CD14-positive monocyte (primary cell): ENCODE measurements at regions not wholly inside any gene's neighbourhood (a gene's known extent, or its start where the extent isn't known, plus 50 kb on each side); places are given as distances from the start of the nearest gene placed in this dataset.

ENCODE experiments used
- DNase-seq, 3 donors: peaks; one replicate each; pipeline ENCODE4 v3.0.0-alpha.2; 2011 to 2022
- H2AFZ ChIP-seq: 2 replicates; pipeline ENCODE4 v1.6.0; 2012; ENCODE audit warnings: mild to moderate bottlenecking, low read depth, low read length, inconsistent platforms; ENCODE audit not compliant: insufficient read depth, poor library complexity, severe bottlenecking
- H3K27ac ChIP-seq, 2 donors: 1 replicate in 1 of 2; 2 replicates in 1 of 2; pipeline ENCODE4 v1.5.1; 2012 to 2013; ENCODE audit warnings: low read length in 2 of 2, control low read depth in 1 of 2, inconsistent platforms in 1 of 2, low read depth in 1 of 2, mild to moderate bottlenecking in 1 of 2
- H3K27me3 ChIP-seq, 2 donors: one replicate each; pipeline versions ENCODE4 v1.6.0 to v1.6.1; 2011 to 2013; ENCODE audit warnings: low read length in 2 of 2; ENCODE audit not compliant: control insufficient read depth in 2 of 2, insufficient read depth in 2 of 2
- H3K36me3 ChIP-seq, 2 donors: replicated peaks in 1 of 2; 1 replicate in 1 of 2; 2 replicates in 1 of 2; pipeline versions ENCODE4 v1.5.1 to v1.6.1; 2012 to 2013; ENCODE audit warnings: low read length in 2 of 2, control low read depth in 1 of 2, inconsistent platforms in 1 of 2, mild to moderate bottlenecking in 1 of 2; ENCODE audit not compliant: insufficient read depth in 2 of 2, control insufficient read depth in 1 of 2
- H3K4me1 ChIP-seq, 2 donors: 1 replicate in 1 of 2; 2 replicates in 1 of 2; pipeline versions ENCODE4 v1.5.1 to v1.6.1; 2012 to 2013; ENCODE audit warnings: low read length in 2 of 2, control low read depth in 1 of 2, inconsistent platforms in 1 of 2, mild to moderate bottlenecking in 1 of 2, moderate library complexity in 1 of 2; ENCODE audit not compliant: insufficient read depth in 2 of 2, control insufficient read depth in 1 of 2
- H3K4me2 ChIP-seq: replicated peaks from 2 replicates; pipeline ENCODE3; 2012; ENCODE audit warnings: low read length, moderate library complexity, mild to moderate bottlenecking; ENCODE audit not compliant: poor library complexity, severe bottlenecking; ENCODE audit errors: extremely low read depth
- H3K4me3 ChIP-seq, 3 experiments: fragments of 200-600 bp in 1 of 3; sonication (generic) in 1 of 3; replicated peaks in 1 of 3; 1 replicate in 2 of 3; 2 replicates in 1 of 3; pipeline ENCODE4 v1.5.1; 2011 to 2013; ENCODE audit warnings: low read length in 3 of 3, mild to moderate bottlenecking in 3 of 3, control low read depth in 2 of 3, low read depth in 2 of 3, inconsistent platforms in 1 of 3, moderate library complexity in 1 of 3
- H3K79me2 ChIP-seq: 2 replicates; pipeline ENCODE4 v1.6.0; 2012; ENCODE audit warnings: mild to moderate bottlenecking, control low read depth, inconsistent platforms, low read length, moderate library complexity; ENCODE audit not compliant: insufficient read depth
- H3K9ac ChIP-seq: 2 replicates; pipeline ENCODE4 v1.6.0; 2017; ENCODE audit warnings: low read length, mild to moderate bottlenecking; ENCODE audit not compliant: insufficient read depth, poor library complexity, severe bottlenecking
- H3K9me3 ChIP-seq, 2 donors: replicated peaks in 1 of 2; 1 replicate in 1 of 2; 2 replicates in 1 of 2; pipeline versions ENCODE4 v1.5.1 to v1.6.1; 2012 to 2013; ENCODE audit warnings: low read length in 2 of 2, control low read depth in 1 of 2; ENCODE audit not compliant: control insufficient read depth in 1 of 2, insufficient read depth in 1 of 2
- H4K20me1 ChIP-seq: 2 replicates; pipeline ENCODE4 v1.6.0; 2012; ENCODE audit warnings: mild to moderate bottlenecking, low read length, control low read depth, moderate library complexity; ENCODE audit not compliant: insufficient read depth
- H3K27ac Mint-ChIP-seq, 7 donors: one replicate each; pipeline ENCODE4 v1.8.0; 2020; ENCODE audit warnings: mild to moderate bottlenecking in 7 of 7, mixed read lengths in 7 of 7, moderate library complexity in 6 of 7, inconsistent platforms in 2 of 7
- H3K27me3 Mint-ChIP-seq, 3 donors: one replicate each; pipeline ENCODE4 v1.8.0; 2021 to 2022; ENCODE audit warnings: low read depth in 3 of 3, mild to moderate bottlenecking in 3 of 3, mixed read lengths in 3 of 3, moderate library complexity in 3 of 3, inconsistent platforms in 1 of 3
- H3K36me3 Mint-ChIP-seq, 2 donors: one replicate each; pipeline ENCODE4 v1.8.0; 2020; ENCODE audit warnings: mixed read lengths in 2 of 2, inconsistent platforms in 1 of 2, mild to moderate bottlenecking in 1 of 2
- H3K4me1 Mint-ChIP-seq: one replicate; pipeline ENCODE4 v1.8.0; 2020; ENCODE audit warnings: mild to moderate bottlenecking, mixed read lengths
- H3K4me3 Mint-ChIP-seq, 2 donors: one replicate each; pipeline ENCODE4 v1.8.0; 2020; ENCODE audit warnings: mild to moderate bottlenecking in 2 of 2, mixed read lengths in 2 of 2, moderate library complexity in 1 of 2
- H3K9me3 Mint-ChIP-seq, 7 donors: one replicate each; pipeline ENCODE4 v1.8.0; 2020 to 2022; ENCODE audit warnings: mixed read lengths in 7 of 7, mild to moderate bottlenecking in 6 of 7, moderate library complexity in 6 of 7, inconsistent platforms in 2 of 7
- CTCF ChIP-seq: fragments of 200-600 bp; IDR thresholded peaks from one replicate; pipeline ENCODE4 v1.8.0; 2022; ENCODE audit warnings: antibody characterized with exemption, mild to moderate bottlenecking
- WGBS: methylation state at CpG from one replicate; pipeline ENCODE4 v1.1.5; 2013; ENCODE audit warnings: missing lambda C conversion rate; ENCODE audit not compliant: insufficient coverage; 5-methylcytosine and 5-hydroxymethylcytosine counted together
- intact Hi-C, 2 donors: fragments of 100-400 bp; cut with micrococcal nuclease; formaldehyde crosslinking; loops; one replicate each; pipeline versions ENCODE4 v1.15.0 to v1.15.1; 2023

DNA sequence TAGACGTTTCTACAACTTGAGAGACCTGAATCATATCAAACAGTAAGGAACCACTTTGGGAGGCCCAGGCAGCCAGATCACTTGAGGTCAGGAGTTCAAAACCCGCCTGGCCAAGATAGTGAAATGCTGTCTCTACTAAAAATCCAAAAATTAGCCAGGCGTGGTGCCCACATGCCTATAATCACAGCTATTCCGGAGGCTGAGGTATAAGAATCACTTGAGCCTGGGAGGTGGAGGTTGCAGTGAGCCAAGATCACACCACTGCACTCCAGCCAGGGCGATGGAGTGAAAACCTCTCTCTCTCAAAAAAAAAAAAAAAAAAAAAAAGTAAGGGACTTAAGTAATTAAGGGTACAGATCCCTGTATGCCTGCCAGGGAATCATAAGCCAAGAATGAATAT lies 103.4 kb upstream of the NUDT7 start:
- Histone ChIP-seq H3K4me3 (no peak overlapping the region), H3K4me2 (no peak overlapping the region), H3K27me3 (no peaks in the 10 kb centered on the region), H3K4me1 (no peaks in the 10 kb centered on the region), H3K36me3 (no peaks in the 10 kb centered on the region), H3K9ac (no peak overlapping the region), H2AFZ (no peak overlapping the region), H3K27ac (no peak overlapping the region), H3K79me2 (no peaks in the 10 kb centered on the region), H3K9me3 (no peaks in the 10 kb centered on the region), H4K20me1 (no peaks in the 10 kb centered on the region)
- intact Hi-C loops, result no loop called here
- no peak for DNase-seq
- H3K27ac Mint-ChIP-seq, result no peak overlapping the region
- no peaks in the 10 kb centered on the region for H3K4me1 Mint-ChIP-seq
- no peak overlapping the region for H3K4me3 Mint-ChIP-seq
- no peaks in the 10 kb centered on the region for H3K36me3 Mint-ChIP-seq
- peaks cover 0 to 4% (median 3%) of the 10 kb centered on the region in 3 donors for H3K27me3 Mint-ChIP-seq
- H3K9me3 Mint-ChIP-seq, result peaks cover 0 to 9% (median 1%) of the 10 kb centered on the region in 7 donors
- TF ChIP-seq CTCF, result no peak
- 86% methylated on average over 1 of the region's 5 CpGs for WGBS

GRCh38 chr16:77624085-77624484 lies 98.2 kb upstream of the NUDT7 start:
- no peaks in the 10 kb centered on the region for H3K27me3 Mint-ChIP-seq
- H2AFZ ChIP-seq, result no peak overlapping the region
- H3K4me3 ChIP-seq, result no peak overlapping the region
- no peak overlapping the region for H3K9ac ChIP-seq
- H3K4me1 Mint-ChIP-seq, result no peaks in the 10 kb centered on the region
- TF ChIP-seq CTCF, result no peak
- H3K4me2 ChIP-seq, result no peak overlapping the region
- no peaks in the 10 kb centered on the region for H4K20me1 ChIP-seq
- no peaks in the 10 kb centered on the region for H3K79me2 ChIP-seq
- no peaks in the 10 kb centered on the region for H3K36me3 ChIP-seq
- H3K27ac Mint-ChIP-seq, result no peak overlapping the region
- H3K4me1 ChIP-seq, result no peaks in the 10 kb centered on the region
- H3K27ac ChIP-seq, result no peak overlapping the region
- intact Hi-C loops, result no loop called here
- H3K4me3 Mint-ChIP-seq, result no peak overlapping the region
- H3K36me3 Mint-ChIP-seq, result no peaks in the 10 kb centered on the region
- no peaks in the 10 kb centered on the region for H3K9me3 ChIP-seq
- no peaks in the 10 kb centered on the region for H3K27me3 ChIP-seq
- WGBS, result 100% methylated on average over 3 of the region's 9 CpGs
- peaks cover 0 to 4% (median 0%) of the 10 kb centered on the region in 7 donors for H3K9me3 Mint-ChIP-seq
- DNase-seq, result no peak
